BLaER1 (cell line): ENCODE measurements at regions not wholly inside any gene's neighbourhood (a gene's known extent, or its start where the extent isn't known, plus 50 kb on each side); places are given as distances from the start of the nearest gene placed in this dataset.

Source experiments
- H3K27ac ChIP-seq: shearing (Covaris generic); formaldehyde crosslinking; 2 replicates; pipeline ENCODE4 v1.8.1; 2022
- H3K27me3 ChIP-seq: shearing (Covaris generic); formaldehyde crosslinking; 2 replicates; pipeline ENCODE4 v1.8.1; 2022
- H3K36me3 ChIP-seq: shearing (Covaris generic); formaldehyde crosslinking; 2 replicates; pipeline ENCODE4 v1.8.1; 2022
- H3K4me1 ChIP-seq: shearing (Covaris generic); formaldehyde crosslinking; 2 replicates; pipeline ENCODE4 v1.8.1; 2022
- H3K4me2 ChIP-seq: shearing (Covaris generic); formaldehyde crosslinking; 2 replicates; pipeline ENCODE4 v1.8.1; 2022
- H3K4me3 ChIP-seq: shearing (Covaris generic); formaldehyde crosslinking; 2 replicates; pipeline ENCODE4 v1.8.1; 2022
- H3K9ac ChIP-seq: shearing (Covaris generic); formaldehyde crosslinking; 2 replicates; pipeline ENCODE4 v1.8.1; 2022
- H3K9me3 ChIP-seq: shearing (Covaris generic); formaldehyde crosslinking; 2 replicates; pipeline ENCODE4 v1.8.1; 2022
- H4K20me1 ChIP-seq: shearing (Covaris generic); formaldehyde crosslinking; 2 replicates; pipeline ENCODE4 v1.8.1; 2022
- Cebpa-rat ChIP-seq: shearing (Covaris generic); IDR thresholded peaks from 2 replicates; pipeline ENCODE4 v1.8.1; 2022

- TF ChIP-seq Cebpa-rat = no peak
- H3K4me2 ChIP-seq = no peak overlapping the region
- H3K27me3 ChIP-seq = no peaks in the 10 kb centered on the region
- no peaks in the 10 kb centered on the region for H3K36me3 ChIP-seq
- H4K20me1 ChIP-seq = no peaks in the 10 kb centered on the region
- H3K9ac ChIP-seq = no peak overlapping the region
- H3K4me1 ChIP-seq = no peaks in the 10 kb centered on the region
- H3K4me3 ChIP-seq = no peak overlapping the region
- no peak overlapping the region for H3K27ac ChIP-seq
- H3K9me3 ChIP-seq = no peaks in the 10 kb centered on the region
These were observed 148.0 kb upstream of the CYRIA start for GRCh38 chr2:16813593-16813992.

- no peak for TF ChIP-seq Cebpa-rat
- Histone ChIP-seq H3K36me3 (no peaks in the 10 kb centered on the region), H3K4me3 (no peak overlapping the region), H3K4me1 (no peaks in the 10 kb centered on the region), H3K4me2 (no peak overlapping the region), H3K27ac (no peak overlapping the region), H4K20me1 (no peaks in the 10 kb centered on the region), H3K27me3 (no peaks in the 10 kb centered on the region), H3K9me3 (no peaks in the 10 kb centered on the region), H3K9ac (no peak overlapping the region)
These were observed 132.8 kb upstream of the CYRIA start for GRCh38 chr2:16798472-16798871.

GRCh38 chr2:16791496-16791895 is 125.9 kb upstream of the CYRIA start:
- Histone ChIP-seq H3K27me3 (no peaks in the 10 kb centered on the region), H3K36me3 (no peaks in the 10 kb centered on the region), H3K4me2 (no peak overlapping the region), H3K4me1 (no peaks in the 10 kb centered on the region), H3K9me3 (no peaks in the 10 kb centered on the region), H3K9ac (no peak overlapping the region), H4K20me1 (no peaks in the 10 kb centered on the region), H3K27ac (no peak overlapping the region), H3K4me3 (no peak overlapping the region)
- no peak for TF ChIP-seq Cebpa-rat

GRCh38 chr2:16785149-16785548 is 119.5 kb upstream of the CYRIA start:
- H3K27me3 ChIP-seq = no peaks in the 10 kb centered on the region
- no peak overlapping the region for H3K4me2 ChIP-seq
- no peaks in the 10 kb centered on the region for H3K4me1 ChIP-seq
- TF ChIP-seq Cebpa-rat = no peak
- H3K27ac ChIP-seq = no peak overlapping the region
- peaks cover 3% of the 10 kb centered on the region; the same call in 1 of the 2 replicates for H3K9me3 ChIP-seq
- H3K9ac ChIP-seq = no peak overlapping the region
- H3K4me3 ChIP-seq = no peak overlapping the region
- no peaks in the 10 kb centered on the region for H4K20me1 ChIP-seq
- no peaks in the 10 kb centered on the region for H3K36me3 ChIP-seq

- Histone ChIP-seq H3K27me3 (no peaks in the 10 kb centered on the region), H4K20me1 (no peaks in the 10 kb centered on the region), H3K4me3 (no peak overlapping the region), H3K4me2 (no peak overlapping the region), H3K9me3 (peaks cover 7% of the 10 kb centered on the region; the same call in 1 of the 2 replicates), H3K4me1 (no peaks in the 10 kb centered on the region), H3K36me3 (no peaks in the 10 kb centered on the region), H3K9ac (no peak overlapping the region), H3K27ac (no peak overlapping the region)
- TF ChIP-seq Cebpa-rat = no peak
These were observed 119.0 kb upstream of the CYRIA start for GRCh38 chr2:16784652-16785051.

- peaks cover 7% of the 10 kb centered on the region; the same call in 1 of the 2 replicates for H3K9me3 ChIP-seq
- TF ChIP-seq Cebpa-rat = no peak
These were observed 111.7 kb upstream of the CYRIA start for GRCh38 chr2:16777123-16777870.

GRCh38 chr2:16775899-16776231 is 110.2 kb upstream of the CYRIA start:
- Histone ChIP-seq H3K4me3 (no peak overlapping the region), H3K4me1 (0 out of 2 replicates have a peak, but pooled peaks cover 6% of the 10 kb centered on the region), H3K36me3 (no peaks in the 10 kb centered on the region), H3K9me3 (peaks cover 7% of the 10 kb centered on the region; the same call in 1 of the 2 replicates), H4K20me1 (no peaks in the 10 kb centered on the region), H3K27ac (no peak overlapping the region), H3K27me3 (no peaks in the 10 kb centered on the region), H3K4me2 (no peak overlapping the region), H3K9ac (no peak overlapping the region)
- no peak for TF ChIP-seq Cebpa-rat

More at GRCh38 chr2:16777123-16777870, 111.7 kb upstream of the CYRIA start:
- no peak overlapping the region for H3K9ac ChIP-seq
- no peaks in the 10 kb centered on the region for H4K20me1 ChIP-seq
- H3K4me1 ChIP-seq = 0 out of 2 replicates have a peak, but pooled peaks cover 6% of the 10 kb centered on the region
- H3K36me3 ChIP-seq = no peaks in the 10 kb centered on the region
- H3K4me3 ChIP-seq = no peak overlapping the region
- H3K27me3 ChIP-seq = no peaks in the 10 kb centered on the region
- H3K4me2 ChIP-seq = no peak overlapping the region
- no peak overlapping the region for H3K27ac ChIP-seq

GRCh38 chr2:16774980-16775898 is 109.6 kb upstream of the CYRIA start:
- Histone ChIP-seq H3K27ac (no peak overlapping the region), H3K27me3 (no peaks in the 10 kb centered on the region), H3K4me3 (no peak overlapping the region), H3K4me2 (no peak overlapping the region), H3K4me1 (0 out of 2 replicates have a peak, but pooled peaks cover 6% of the 10 kb centered on the region), H3K36me3 (no peaks in the 10 kb centered on the region), H3K9ac (no peak overlapping the region), H3K9me3 (peaks cover 5% of the 10 kb centered on the region; the same call in 1 of the 2 replicates), H4K20me1 (no peaks in the 10 kb centered on the region)
- no peak for TF ChIP-seq Cebpa-rat

- TF ChIP-seq Cebpa-rat = no peak
- Histone ChIP-seq H3K4me1 (0 out of 2 replicates have a peak, but pooled peaks cover 6% of the 10 kb centered on the region), H3K27me3 (no peaks in the 10 kb centered on the region), H4K20me1 (no peaks in the 10 kb centered on the region), H3K27ac (no peak overlapping the region), H3K36me3 (no peaks in the 10 kb centered on the region), H3K9ac (no peak overlapping the region), H3K4me2 (no peak overlapping the region), H3K4me3 (no peak overlapping the region), H3K9me3 (no peaks in the 10 kb centered on the region)
These were observed 108.5 kb upstream of the CYRIA start for GRCh38 chr2:16774091-16774490.

- no peaks in the 10 kb centered on the region for H3K36me3 ChIP-seq
- 0 out of 2 replicates have a peak, but pooled peaks cover 6% of the 10 kb centered on the region for H3K4me1 ChIP-seq
- no peaks in the 10 kb centered on the region for H3K27me3 ChIP-seq
- H3K4me2 ChIP-seq = no peak overlapping the region
- H3K9ac ChIP-seq = no peak overlapping the region
- H3K4me3 ChIP-seq = no peak overlapping the region
- H4K20me1 ChIP-seq = no peaks in the 10 kb centered on the region
- no peak overlapping the region for H3K27ac ChIP-seq
- H3K9me3 ChIP-seq = no peaks in the 10 kb centered on the region
- TF ChIP-seq Cebpa-rat = no peak
These were observed 107.6 kb upstream of the CYRIA start for GRCh38 chr2:16773080-16773713.
